ENCODE measurements at regions not wholly inside any gene's neighbourhood (a gene's known extent, or its start where the extent isn't known, plus 50 kb on each side); places are given as distances from the start of the nearest gene placed in this dataset.
A peak's percentile ranks its signal among the peaks of the same experiment; 100 is the strongest.
"Not testable (repeated sequence)": the region's sequence is repeated elsewhere in the genome, so short reads cannot be mapped to it uniquely, and the experiment has no call there.

- DNase-seq, result no peak
Observed at GRCh38 chr5:126677121-126677520, 76.4 kb downstream of the PHAX start.

- no peak for DNase-seq
Observed at GRCh38 chr5:126680191-126680817, 79.6 kb downstream of the PHAX start.

- DNase-seq, result not testable (repeated sequence)
Observed at GRCh38 chr5:126681314-126681713, 80.6 kb downstream of the PHAX start.

GRCh38 chr5:126681970-126682369 is 81.2 kb downstream of the PHAX start:
- DNase-seq, result no peak

- no peak for DNase-seq
Observed at GRCh38 chr5:126682856-126683255, 82.1 kb downstream of the PHAX start.

- no peak for DNase-seq
Observed at GRCh38 chr5:126683912-126684311, 83.2 kb downstream of the PHAX start.

- DNase-seq, result not testable (repeated sequence)
Observed at GRCh38 chr5:126684656-126685442, 84.1 kb downstream of the PHAX start.

GRCh38 chr5:126686451-126687126 is 85.8 kb downstream of the PHAX start:
- no peak for DNase-seq

- DNase-seq, result no peak
Observed at GRCh38 chr5:126692971-126693370, 84.0 kb upstream of the LMNB1 start.

- no peak for DNase-seq
Observed at GRCh38 chr5:126693806-126694205, 83.1 kb upstream of the LMNB1 start.

- DNase-seq, result no peak
Observed at GRCh38 chr5:126694403-126694802, 82.5 kb upstream of the LMNB1 start.

- peak; percentile 62 to 85 for DNase-seq
Observed at GRCh38 chr5:126695091-126695490, 81.8 kb upstream of the LMNB1 start.

GRCh38 chr5:126707080-126707479 is 69.9 kb upstream of the LMNB1 start:
- DNase-seq, result no peak

GRCh38 chr5:126715765-126716164 is 61.2 kb upstream of the LMNB1 start:
- DNase-seq, result no peak

- DNase-seq, result no peak
Observed at GRCh38 chr5:126716861-126717260, 60.1 kb upstream of the LMNB1 start.

- peak in 1 of 2 donors; percentile 20 for DNase-seq
Observed at GRCh38 chr5:126718236-126718868, 58.6 kb upstream of the LMNB1 start.

GRCh38 chr5:126720369-126720768 is 56.6 kb upstream of the LMNB1 start:
- DNase-seq, result no peak

- DNase-seq, result no peak
Observed at GRCh38 chr5:126723643-126724042, 53.3 kb upstream of the LMNB1 start.

Data from inflammatory macrophage (primary cell).